RCC 7860 (cell line): ENCODE measurements at regions not wholly inside any gene's neighbourhood (a gene's known extent, or its start where the extent isn't known, plus 50 kb on each side); places are given as distances from the start of the nearest gene placed in this dataset.

Source experiments
- DNase-seq: peaks from one replicate; pipeline ENCODE4 v3.0.0-alpha.2; 2015; ENCODE audit warnings: low spot score
- FAIRE-seq: peaks from 2 replicates; lab custom pipeline; 2012; peaks lifted over from hg19 to GRCh38; lab: Jason Lieb, UNC

DNA sequence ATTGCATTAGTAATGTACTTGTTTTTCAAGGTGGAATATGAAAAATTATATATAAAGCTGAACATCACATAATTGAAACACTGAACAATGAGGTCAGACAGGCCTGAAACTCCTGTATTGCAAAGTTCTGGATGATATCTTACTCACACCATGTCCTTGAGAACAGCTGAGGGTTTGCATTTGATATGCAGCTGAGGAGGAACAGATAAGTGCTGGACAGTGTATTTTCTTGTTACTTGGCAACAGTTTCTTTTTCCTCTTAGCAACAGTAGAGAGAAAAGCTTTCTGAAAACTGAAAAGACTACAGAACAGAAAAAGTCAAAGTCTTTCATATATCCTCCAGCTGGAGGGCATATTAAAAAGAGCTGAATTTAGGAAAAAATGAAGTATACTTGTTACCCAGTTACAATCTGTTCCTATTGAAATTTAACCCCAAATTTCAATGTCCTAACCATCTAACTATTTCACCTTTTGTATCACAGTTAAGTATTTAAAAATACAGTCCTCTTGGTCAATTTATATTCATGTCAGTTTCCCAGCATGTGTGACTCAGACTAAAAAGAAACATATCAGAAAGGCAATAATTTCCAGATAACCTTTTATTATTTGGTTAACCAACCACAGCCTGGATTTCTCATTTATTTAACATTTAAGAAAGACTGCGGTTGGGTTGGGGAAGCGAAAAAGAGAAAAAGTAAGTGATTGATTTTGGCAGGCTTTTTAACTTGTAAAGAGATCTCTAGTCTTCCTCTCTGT lies 733.0 kb upstream of the DPPA4 start:
- DNase-seq (peak; percentile 50), FAIRE-seq (peak; percentile 77)

DNA sequence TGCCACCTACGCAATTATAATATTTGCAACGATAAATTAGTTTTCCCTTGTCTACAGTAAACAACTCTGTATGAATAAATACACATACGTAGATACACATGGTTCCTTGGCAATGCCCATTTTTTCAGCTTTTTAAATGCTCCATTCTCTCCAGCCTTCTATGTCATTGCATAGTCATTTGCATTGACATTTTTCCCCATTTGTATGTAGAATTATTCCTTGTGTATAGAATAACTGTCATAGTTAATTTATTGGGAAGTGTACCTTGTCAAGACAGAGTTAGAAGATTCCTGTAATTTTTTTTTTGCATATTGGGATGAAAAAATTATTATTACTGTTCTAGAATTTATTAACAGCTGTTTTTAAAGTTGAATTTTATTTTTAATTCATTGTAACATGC lies 736.7 kb upstream of the DPPA4 start:
- FAIRE-seq (no peak), DNase-seq (no peak)

DNA sequence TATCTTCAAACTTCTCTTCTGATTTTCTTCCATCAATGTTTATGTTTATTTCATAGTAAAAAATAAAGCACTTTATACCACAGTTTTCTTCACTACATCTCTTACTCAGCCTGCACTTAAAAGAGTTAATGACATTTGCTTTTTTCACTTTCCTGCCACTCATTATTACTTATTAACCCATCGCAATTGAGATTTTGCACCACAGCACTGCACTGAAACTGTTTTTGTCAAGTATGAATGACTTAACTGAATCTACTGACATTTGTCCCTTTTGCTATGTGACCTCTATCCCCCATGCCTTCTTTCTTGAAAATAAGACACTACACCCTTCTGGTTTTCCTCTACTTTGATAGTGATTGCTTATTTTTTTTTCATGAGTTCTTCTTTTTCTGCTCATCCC lies 739.7 kb upstream of the DPPA4 start:
- DNase-seq (no peak), FAIRE-seq (peak; percentile 57)

DNA sequence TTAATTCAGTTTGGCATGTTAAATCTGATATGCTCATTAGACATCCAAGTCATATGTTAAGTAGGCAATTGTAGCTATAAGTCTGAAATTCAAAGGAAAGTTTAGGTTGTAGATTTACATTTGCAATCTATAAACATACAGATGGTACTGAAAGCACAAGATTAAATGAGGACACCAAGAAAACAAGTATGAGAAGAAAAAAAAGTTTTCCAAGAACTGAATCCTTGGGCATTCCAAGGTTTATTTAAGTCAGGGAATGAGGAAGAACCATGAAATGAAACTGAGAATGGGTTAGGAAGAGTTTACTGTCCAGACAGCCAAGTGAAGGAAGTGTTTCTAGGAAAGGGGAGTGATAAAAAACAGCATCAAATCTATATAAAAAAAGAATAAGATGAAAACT lies 756.1 kb upstream of the DPPA4 start:
- no peak for FAIRE-seq
- no peak for DNase-seq

DNA sequence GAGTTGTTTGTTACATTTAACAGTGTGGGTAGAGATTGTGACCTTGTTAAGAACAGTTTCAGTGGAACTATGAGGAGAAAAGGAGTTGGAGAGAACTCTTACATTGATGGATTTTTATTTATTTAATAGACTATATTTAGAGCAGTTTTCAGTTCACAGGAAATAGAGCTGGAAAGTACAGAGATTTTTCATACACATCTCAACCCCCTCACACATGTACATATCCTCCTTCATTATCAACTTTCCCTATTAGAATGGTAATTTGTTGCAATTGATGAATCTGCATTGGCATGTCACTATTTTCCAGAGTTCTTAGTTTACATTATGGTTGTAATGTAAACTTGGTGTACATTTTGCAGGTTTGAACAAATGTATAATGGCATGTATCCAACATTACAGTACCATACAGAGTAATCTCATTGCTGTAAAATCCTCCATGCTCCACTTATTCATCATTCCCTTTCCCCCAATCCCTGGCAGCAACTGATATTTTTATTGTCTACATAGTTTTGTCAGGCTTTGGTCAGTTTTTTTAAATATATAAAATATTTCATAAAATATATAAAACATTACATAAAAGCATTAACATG lies 756.6 kb upstream of the DPPA4 start:
- no peak for DNase-seq
- FAIRE-seq: no peak

DNA sequence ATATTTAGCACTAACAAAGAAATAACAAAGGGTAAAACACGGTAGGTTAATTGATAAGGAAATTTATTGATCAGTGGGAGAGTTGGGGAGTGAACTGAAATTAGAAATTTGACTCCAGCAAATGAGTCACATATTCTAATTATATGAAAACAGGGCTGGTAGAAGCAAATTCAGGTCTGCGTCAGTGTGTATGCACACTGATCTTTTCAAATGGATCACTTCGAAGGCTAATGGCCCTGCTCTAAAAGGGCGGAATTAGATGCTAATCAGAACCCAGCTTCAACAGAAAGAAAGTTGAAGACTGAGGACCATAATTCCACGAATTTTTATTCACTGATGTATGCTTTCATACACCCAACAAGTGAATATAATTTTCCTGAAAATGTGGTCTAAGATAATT lies 762.4 kb upstream of the DPPA4 start:
- DNase-seq: no peak
- no peak for FAIRE-seq

DNA sequence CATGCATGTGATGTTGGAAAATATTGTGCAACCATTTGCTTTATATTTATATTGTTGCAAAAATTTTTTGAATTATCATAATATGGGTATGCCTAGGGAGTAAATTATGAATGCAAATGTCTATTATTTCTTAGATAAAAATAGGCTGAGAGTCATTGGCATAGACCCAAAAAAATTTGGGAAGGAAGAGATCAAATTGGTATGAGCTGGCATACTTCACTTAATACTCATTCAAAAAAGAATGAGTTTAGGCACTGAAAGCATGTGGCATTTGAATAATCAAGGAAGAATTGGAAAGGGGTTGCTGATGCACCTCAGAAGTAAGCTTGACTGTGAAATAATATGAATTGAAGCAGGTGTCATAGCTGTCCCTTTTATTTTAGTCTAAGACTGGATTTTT lies 764.0 kb upstream of the DPPA4 start:
- DNase-seq (no peak), FAIRE-seq (no peak)

DNA sequence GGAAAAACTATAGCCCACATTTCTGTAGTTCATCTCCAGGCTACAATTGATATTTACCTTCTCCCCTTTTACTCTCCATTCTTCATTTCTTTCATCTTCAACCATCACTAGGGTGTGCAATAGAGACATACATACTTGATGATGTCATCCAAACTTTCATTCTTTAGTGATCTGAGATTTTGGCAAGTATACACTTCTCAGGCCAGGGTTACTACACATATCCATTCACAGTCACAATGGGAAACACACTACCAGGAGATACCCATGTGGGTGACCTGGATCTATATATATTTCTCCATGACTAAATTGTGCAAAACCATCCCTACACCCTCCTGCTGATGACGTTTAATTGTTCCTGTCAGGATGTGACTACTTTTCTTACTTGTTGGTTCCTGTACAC lies 769.5 kb upstream of the DPPA4 start:
- FAIRE-seq (no peak), DNase-seq (no peak)

DNA sequence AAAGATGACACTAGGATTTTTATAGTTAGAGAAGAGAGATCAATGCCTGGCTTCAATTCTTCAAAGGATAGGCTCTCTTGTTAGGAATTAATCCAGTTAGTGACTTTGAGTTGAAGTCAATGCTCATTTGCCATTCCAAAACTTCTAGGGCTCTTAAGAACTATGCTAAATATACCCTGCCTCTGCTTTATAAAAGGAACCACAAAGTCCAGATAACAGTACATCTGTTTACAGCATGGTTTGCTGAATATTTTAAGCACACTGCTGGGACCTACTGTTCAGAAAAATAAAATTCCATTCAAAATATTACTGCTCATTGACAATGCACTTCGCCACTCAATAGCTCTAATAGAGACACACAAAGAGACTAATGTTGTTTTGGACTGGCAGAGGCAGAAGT lies 786.6 kb upstream of the DPPA4 start:
- FAIRE-seq (no peak), DNase-seq (no peak)

DNA sequence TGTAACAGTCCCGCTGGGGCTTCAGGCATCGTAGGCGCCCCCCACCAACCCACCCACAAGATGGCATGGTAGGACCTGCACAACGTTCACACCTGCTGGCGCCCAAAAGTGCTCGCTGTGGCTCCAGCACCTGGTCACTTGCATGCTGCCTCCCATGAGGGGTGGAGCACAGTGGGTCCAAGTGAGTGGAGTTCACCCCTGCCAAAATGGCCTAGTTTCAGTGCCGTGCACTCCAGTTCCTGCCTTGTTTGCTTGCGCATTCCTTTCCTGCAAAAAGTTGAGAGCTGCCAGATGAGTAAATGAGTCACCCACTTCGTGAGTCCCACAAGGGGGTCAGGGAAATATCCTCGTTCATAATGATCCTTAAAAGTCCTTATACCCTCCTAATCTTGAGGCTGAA lies 788.7 kb upstream of the DPPA4 start:
- DNase-seq (no peak), FAIRE-seq (no peak)

DNA sequence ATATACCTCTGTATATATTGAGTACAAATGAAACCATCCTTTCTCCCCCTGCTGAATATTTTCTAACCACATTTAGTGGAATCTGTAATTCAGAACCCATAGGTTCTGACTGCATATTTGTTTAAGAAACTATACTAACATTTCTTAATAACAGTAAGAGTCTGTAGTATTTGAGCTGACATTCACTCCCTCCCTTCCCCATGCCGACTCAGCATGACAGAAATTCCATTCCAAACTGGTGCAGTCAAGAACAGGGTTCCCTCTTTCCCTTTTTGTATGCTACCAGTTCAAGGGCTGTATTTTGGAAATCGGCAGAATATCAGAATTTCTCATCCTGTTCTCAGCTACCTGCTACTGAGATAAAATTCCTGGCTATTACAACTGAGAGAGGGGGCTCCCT lies 796.6 kb upstream of the DPPA4 start:
- FAIRE-seq: no peak
- DNase-seq: no peak

DNA sequence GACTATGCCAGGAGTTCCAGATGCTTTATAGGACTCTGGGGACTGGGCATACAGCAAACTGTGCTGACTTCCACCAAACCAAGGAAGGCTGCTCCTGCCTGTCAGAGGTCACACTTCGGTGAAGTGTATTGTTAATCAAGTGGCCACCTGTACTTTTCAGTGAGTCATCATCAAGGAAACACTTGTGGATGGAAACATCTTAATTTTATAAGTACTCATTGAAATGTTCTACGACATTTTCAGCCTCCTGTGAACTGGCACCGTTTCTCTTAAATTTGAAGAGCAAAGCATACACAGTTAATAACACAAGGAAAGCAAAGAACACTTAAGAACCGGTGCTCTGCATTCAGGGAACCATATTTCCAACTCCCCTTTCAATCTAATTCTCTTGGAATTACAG lies 801.7 kb upstream of the DPPA4 start:
- no peak for FAIRE-seq
- no peak for DNase-seq

DNA sequence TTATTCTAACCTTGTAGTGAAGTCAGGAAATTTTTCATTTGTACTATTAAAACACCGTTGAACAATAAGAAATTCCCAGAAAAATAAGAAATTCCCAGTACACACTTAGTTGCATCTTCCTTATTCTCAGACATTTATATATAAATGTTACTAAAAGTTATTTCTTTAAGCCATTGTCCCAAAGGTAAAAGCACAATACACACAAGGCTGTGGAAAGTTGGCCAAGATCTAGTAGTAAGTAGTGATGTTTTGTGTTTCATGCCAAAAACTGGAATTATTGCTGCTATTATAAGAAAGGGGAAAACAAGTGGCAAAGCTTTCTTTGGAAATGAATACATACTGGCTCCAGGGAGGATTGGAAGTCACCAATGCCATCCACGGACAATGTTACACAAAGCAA lies 802.5 kb upstream of the DPPA4 start:
- no peak for FAIRE-seq
- DNase-seq: no peak

DNA sequence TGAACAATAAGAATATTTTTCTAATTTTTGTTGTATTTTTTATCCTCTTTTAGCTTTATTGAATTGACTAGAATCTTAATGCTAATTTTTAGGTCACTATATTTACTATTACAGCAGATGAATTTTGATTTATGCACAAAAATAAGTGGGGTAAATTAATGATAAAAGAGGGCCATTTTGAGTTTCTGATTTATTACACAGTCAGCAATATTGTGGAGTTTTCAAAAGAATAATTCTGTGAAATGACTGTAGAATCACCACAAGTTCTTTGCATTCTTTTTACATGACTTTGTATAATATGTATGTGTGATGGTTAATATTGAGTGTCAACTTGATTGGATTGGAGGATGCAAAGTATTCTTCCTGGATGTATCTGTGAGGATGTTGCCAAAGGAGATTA lies 812.4 kb upstream of the DPPA4 start:
- DNase-seq (no peak), FAIRE-seq (no peak)

DNA sequence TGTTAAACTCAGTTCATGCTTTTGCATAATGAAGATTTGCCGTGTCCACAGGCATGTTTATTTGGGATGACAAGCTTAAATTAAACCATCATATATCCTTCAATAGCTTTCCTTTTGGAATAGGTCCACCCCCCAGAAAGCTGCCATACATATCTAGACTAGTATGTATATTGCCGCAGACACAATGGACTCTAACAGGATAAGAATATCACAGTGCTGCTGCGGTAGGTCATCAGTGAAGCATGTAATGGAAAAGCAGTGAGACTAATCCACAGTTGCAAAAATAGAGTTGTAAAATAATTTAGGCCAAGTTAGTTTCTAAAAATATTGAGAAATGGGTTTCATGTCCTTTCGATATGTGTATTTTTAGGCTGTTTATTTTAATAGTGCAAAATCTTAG lies 819.9 kb upstream of the DPPA4 start:
- FAIRE-seq: no peak
- DNase-seq: no peak

DNA sequence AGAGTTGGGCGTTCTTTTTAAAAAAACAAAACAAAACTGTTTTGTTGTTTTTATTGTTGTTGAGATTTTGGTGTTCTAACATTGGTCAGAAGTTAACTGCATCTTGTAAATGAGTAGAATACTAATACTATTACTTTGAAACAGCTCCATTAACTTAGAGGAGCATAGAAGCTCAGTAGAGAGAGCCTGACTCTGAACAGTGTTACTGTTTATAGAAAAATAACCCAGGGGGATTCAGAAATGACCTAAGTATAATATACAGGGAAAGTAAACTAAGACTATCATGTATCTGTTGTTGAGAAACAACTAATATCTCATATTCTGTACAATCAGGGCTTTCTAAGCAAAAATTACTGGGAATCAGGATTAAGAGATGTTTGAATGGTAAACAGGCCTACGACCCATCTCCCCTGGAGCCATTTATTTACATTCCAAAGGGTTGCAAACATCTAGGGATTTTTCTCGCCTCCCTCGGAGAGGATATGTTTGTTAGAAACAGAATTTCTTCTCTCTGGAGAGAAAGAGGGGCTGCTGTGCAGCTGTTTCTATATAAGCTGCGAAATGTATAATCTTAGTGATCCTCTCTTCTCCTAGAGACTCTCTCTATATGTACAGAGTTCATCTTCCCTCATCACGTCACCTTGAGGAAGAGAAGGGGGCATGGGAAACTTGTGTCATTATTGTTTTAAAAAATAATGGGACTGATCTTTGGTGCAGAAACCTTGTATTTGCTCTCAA lies 827.5 kb upstream of the DPPA4 start:
- DNase-seq (no peak), FAIRE-seq (no peak)

DNA sequence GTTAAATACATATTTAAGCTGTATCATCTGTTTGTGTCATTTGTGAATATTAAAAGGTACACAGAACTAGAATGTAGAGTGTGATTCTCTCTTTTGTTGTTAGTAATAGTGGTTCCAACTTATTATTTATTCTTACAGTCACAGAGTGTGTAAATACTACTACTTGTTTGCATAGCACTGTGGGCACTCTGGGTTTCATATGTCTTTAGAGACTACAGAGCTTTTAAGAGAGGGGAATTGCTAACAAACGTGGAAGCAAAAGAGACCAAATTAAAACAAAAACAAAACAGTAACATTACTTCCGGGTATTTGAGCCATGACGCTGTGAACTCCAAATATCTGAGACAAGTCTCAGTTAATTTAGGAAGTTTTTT lies 828.0 kb upstream of the DPPA4 start:
- FAIRE-seq: no peak
- DNase-seq: no peak

DNA sequence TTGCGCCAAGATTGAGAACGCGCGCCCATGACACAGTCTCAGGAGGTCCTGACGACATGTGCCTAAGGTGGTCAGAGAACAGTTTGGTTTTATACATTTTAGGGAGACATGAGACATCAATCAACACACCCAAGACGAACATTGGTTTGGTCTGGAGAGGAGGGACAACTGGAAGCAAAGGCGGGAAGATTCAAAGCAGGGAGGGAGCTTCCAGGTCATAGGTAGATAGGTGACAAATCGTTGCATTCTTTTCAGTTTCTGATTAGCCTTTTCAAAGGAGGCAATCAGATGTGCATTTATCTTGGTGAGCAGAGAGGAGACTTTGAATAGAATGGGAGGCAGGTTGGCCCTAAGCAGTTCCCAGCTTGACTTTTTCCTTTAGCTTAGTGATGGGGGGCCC lies 828.4 kb upstream of the DPPA4 start:
- no peak for DNase-seq
- no peak for FAIRE-seq

DNA sequence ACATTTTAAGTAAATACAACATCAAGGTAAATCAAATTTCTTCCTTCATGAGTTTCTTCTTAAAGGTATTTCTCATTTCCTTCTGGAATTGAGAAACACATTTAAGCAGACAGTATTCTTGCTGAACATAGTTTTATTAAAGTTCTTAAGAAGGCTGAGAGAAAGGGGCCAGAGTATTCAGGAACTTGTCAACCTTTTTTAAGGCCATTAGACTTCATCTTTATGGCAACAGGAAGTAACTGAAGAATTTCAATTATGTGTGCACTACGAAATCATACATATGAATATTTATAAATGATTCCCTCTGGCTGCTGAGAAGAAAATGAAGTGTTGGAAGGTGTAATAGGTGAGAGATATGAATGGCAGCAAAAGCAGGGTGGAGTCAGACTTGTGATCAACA lies 829.4 kb upstream of the DPPA4 start:
- no peak for FAIRE-seq

DNA sequence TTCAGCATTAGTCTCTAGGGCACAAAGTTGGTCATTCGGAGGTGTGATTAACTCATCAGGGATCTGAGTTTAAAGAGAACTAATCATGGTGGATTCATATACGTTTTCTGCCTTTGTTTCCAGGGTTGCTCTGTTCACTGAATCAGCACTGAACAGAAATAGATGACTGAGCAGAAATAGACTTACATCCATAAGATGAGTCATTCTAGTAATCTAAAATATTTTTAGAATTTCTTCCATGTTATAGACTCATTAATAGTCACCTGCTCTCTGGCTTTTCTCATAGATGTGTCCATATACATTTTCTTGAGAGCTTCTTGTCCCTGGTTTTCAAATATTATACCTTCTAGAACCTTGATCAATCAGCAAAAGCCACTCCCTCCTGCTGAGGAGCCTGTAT lies 837.6 kb upstream of the DPPA4 start:
- peak; percentile 55 for FAIRE-seq
- peak; percentile 59 for DNase-seq

More for the DNA sequence above, 829.4 kb upstream of the DPPA4 start:
- no peak for DNase-seq

DNA sequence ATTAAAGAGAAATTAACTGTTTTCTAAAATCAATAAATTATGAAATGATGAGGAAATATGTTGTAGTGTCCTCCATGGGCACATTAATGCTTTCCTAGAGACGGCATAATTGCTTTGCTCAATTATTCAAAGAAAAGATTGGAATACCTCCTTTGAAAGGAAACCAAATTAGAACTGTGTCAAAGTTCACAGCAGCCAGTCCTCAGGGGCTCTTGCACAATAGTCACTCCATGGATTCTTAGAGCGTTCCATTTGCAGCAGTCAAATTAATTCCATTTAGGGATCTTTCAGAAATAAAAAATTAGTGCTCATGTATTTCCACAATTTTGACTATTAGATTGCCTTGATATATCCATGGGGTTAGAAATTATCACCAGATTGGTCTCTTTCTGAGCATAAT lies 841.6 kb upstream of the DPPA4 start:
- no peak for DNase-seq
- FAIRE-seq: no peak

DNA sequence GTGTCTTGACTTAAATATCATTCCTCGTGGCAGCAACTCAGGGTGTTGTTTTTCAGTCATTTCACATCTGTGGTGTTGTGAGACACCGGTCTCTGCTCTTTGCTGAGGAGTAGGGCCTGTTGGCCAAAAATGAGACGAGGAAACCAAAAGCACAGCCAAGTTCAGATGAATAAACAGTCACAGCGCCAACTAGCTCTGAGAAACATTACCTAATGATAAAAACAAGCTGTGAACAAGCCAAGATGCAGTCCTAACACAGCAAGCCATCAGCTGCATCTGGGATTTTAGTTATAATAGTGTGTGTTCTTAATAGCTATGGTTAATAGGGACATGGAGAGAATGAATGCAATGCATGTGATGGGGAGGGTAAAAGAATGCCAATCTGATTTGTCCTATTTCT lies 843.4 kb upstream of the DPPA4 start:
- FAIRE-seq: no peak
- DNase-seq: no peak
